ENCODE measurements at regions not wholly inside any gene's neighbourhood (a gene's known extent, or its start where the extent isn't known, plus 50 kb on each side); places are given as distances from the start of the nearest gene placed in this dataset.

- no peaks in the 10 kb centered on the region for H3K4me1 ChIP-seq (ENCODE audit: control insufficient read depth in 2 of 2, insufficient read depth in 1 of 2, low read depth in 1 of 2, low read length in 2 of 2)
- H3K23ac ChIP-seq (ENCODE audit: low read depth, low read length, poor library complexity): no peak overlapping the region
- no peak overlapping the region for H2BK5ac ChIP-seq (ENCODE audit: low read length)
- no peak overlapping the region for H3K18ac ChIP-seq (ENCODE audit: low read length)
- no peak for DNase-seq (ENCODE audit: low spot score)
- H2BK12ac ChIP-seq (ENCODE audit: low read length): no peak overlapping the region
- H2BK15ac ChIP-seq (ENCODE audit: low read length): no peak overlapping the region
- no peak overlapping the region for H2AFZ ChIP-seq (ENCODE audit: low read length)
- no peak overlapping the region for H3K14ac ChIP-seq (ENCODE audit: low read length)
- H3K4me3 ChIP-seq (ENCODE audit: low read length in 2 of 2): no peak overlapping the region
- no peak overlapping the region for H3K4me2 ChIP-seq (ENCODE audit: insufficient read depth, low read length, poor library complexity, severe bottlenecking)
- no peak overlapping the region for H3K4ac ChIP-seq (ENCODE audit: low read length)
- no peak overlapping the region for H2AK5ac ChIP-seq (ENCODE audit: low read depth, low read length)
- no peaks in the 10 kb centered on the region for H3K36me3 ChIP-seq (replicated peaks in 1 of 2; ENCODE audit: control insufficient read depth in 2 of 2, insufficient read depth in 2 of 2, low read length in 2 of 2)
- no peak overlapping the region for H3K27ac ChIP-seq (replicated peaks; ENCODE audit: low read length)
- H3K9me3 ChIP-seq (replicated peaks in 1 of 2; ENCODE audit: control insufficient read depth in 2 of 2, insufficient read depth in 1 of 2, low read depth in 1 of 2, low read length in 2 of 2): no peaks in the 10 kb centered on the region
- H3K79me1 ChIP-seq (ENCODE audit: low read depth, low read length): no peaks in the 10 kb centered on the region
- no peaks in the 10 kb centered on the region for H3K27me3 ChIP-seq (ENCODE audit: control insufficient read depth in 3 of 3, insufficient read depth in 3 of 3, low read depth in 1 of 3, low read length in 3 of 3)
- WGBS, 2 donors (ENCODE audit: extremely low coverage in 2 of 2, insufficient read length in 2 of 2, insufficient replicate concordance in 1 of 2): no CpG with 5 or more reads among the region's 5 CpGs
- no peak overlapping the region for H4K91ac ChIP-seq (ENCODE audit: low read depth, low read length, poor library complexity)
- H2BK120ac ChIP-seq (ENCODE audit: low read depth, low read length): no peak overlapping the region
- H4K8ac ChIP-seq (ENCODE audit: low read depth, low read length): no peak overlapping the region
- H3K9ac ChIP-seq (ENCODE audit: low read depth, low read length, poor library complexity): no peak overlapping the region
Observed at GRCh38 chr15:97425596-97425995, 534.9 kb upstream of the ARRDC4 start.

GRCh38 chr15:97443101-97443500, 517.4 kb upstream of the ARRDC4 start:
- Histone ChIP-seq H2BK5ac (ENCODE audit: low read length) (no peak overlapping the region), H3K4me3 (ENCODE audit: low read length in 2 of 2) (no peak overlapping the region), H3K36me3 (replicated peaks in 1 of 2; ENCODE audit: control insufficient read depth in 2 of 2, insufficient read depth in 2 of 2, low read length in 2 of 2) (no peaks in the 10 kb centered on the region), H3K4me1 (ENCODE audit: control insufficient read depth in 2 of 2, insufficient read depth in 1 of 2, low read depth in 1 of 2, low read length in 2 of 2) (no peaks in the 10 kb centered on the region), H2AFZ (ENCODE audit: low read length) (no peak overlapping the region), H3K27ac (replicated peaks; ENCODE audit: low read length) (no peak overlapping the region), H2AK5ac (ENCODE audit: low read depth, low read length) (no peak overlapping the region), H2BK15ac (ENCODE audit: low read length) (no peak overlapping the region), H3K79me1 (ENCODE audit: low read depth, low read length) (no peaks in the 10 kb centered on the region), H4K8ac (ENCODE audit: low read depth, low read length) (no peak overlapping the region), H3K14ac (ENCODE audit: low read length) (no peak overlapping the region), H2BK120ac (ENCODE audit: low read depth, low read length) (no peak overlapping the region), H3K18ac (ENCODE audit: low read length) (no peak overlapping the region), H3K9ac (ENCODE audit: low read depth, low read length, poor library complexity) (no peak overlapping the region), H4K91ac (ENCODE audit: low read depth, low read length, poor library complexity) (no peak overlapping the region), H3K4me2 (ENCODE audit: insufficient read depth, low read length, poor library complexity, severe bottlenecking) (no peak overlapping the region), H2BK12ac (ENCODE audit: low read length) (no peak overlapping the region), H3K4ac (ENCODE audit: low read length) (no peak overlapping the region), H3K9me3 (replicated peaks in 1 of 2; ENCODE audit: control insufficient read depth in 2 of 2, insufficient read depth in 1 of 2, low read depth in 1 of 2, low read length in 2 of 2) (no peaks in the 10 kb centered on the region), H3K23ac (ENCODE audit: low read depth, low read length, poor library complexity) (no peak overlapping the region), H3K27me3 (ENCODE audit: control insufficient read depth in 3 of 3, insufficient read depth in 3 of 3, low read depth in 1 of 3, low read length in 3 of 3) (no peaks in the 10 kb centered on the region)
- DNase-seq (ENCODE audit: low spot score): no peak
- no CpG with 5 or more reads among the region's 1 CpG for WGBS, 2 donors (ENCODE audit: extremely low coverage in 2 of 2, insufficient read length in 2 of 2, insufficient replicate concordance in 1 of 2)

GRCh38 chr15:97446138-97446537, 514.4 kb upstream of the ARRDC4 start:
- Histone ChIP-seq H3K27ac (replicated peaks; ENCODE audit: low read length) (no peak overlapping the region), H3K79me1 (ENCODE audit: low read depth, low read length) (no peaks in the 10 kb centered on the region), H3K9me3 (replicated peaks in 1 of 2; ENCODE audit: control insufficient read depth in 2 of 2, insufficient read depth in 1 of 2, low read depth in 1 of 2, low read length in 2 of 2) (no peaks in the 10 kb centered on the region), H2BK15ac (ENCODE audit: low read length) (no peak overlapping the region), H3K9ac (ENCODE audit: low read depth, low read length, poor library complexity) (no peak overlapping the region), H3K27me3 (ENCODE audit: control insufficient read depth in 3 of 3, insufficient read depth in 3 of 3, low read depth in 1 of 3, low read length in 3 of 3) (no peaks in the 10 kb centered on the region), H3K4me1 (ENCODE audit: control insufficient read depth in 2 of 2, insufficient read depth in 1 of 2, low read depth in 1 of 2, low read length in 2 of 2) (no peaks in the 10 kb centered on the region), H2BK12ac (ENCODE audit: low read length) (no peak overlapping the region), H3K14ac (ENCODE audit: low read length) (no peak overlapping the region), H3K4ac (ENCODE audit: low read length) (no peak overlapping the region), H3K4me2 (ENCODE audit: insufficient read depth, low read length, poor library complexity, severe bottlenecking) (no peak overlapping the region), H4K8ac (ENCODE audit: low read depth, low read length) (no peak overlapping the region), H2BK120ac (ENCODE audit: low read depth, low read length) (no peak overlapping the region), H3K18ac (ENCODE audit: low read length) (no peak overlapping the region), H3K23ac (ENCODE audit: low read depth, low read length, poor library complexity) (no peak overlapping the region), H3K4me3 (ENCODE audit: low read length in 2 of 2) (no peak overlapping the region), H2BK5ac (ENCODE audit: low read length) (no peak overlapping the region), H2AK5ac (ENCODE audit: low read depth, low read length) (no peak overlapping the region), H4K91ac (ENCODE audit: low read depth, low read length, poor library complexity) (no peak overlapping the region), H2AFZ (ENCODE audit: low read length) (no peak overlapping the region), H3K36me3 (replicated peaks in 1 of 2; ENCODE audit: control insufficient read depth in 2 of 2, insufficient read depth in 2 of 2, low read length in 2 of 2) (no peaks in the 10 kb centered on the region)
- no CpG with 5 or more reads among the region's 3 CpGs for WGBS, 2 donors (ENCODE audit: extremely low coverage in 2 of 2, insufficient read length in 2 of 2, insufficient replicate concordance in 1 of 2)
- no peak for DNase-seq (ENCODE audit: low spot score)

GRCh38 chr15:97456521-97457202, 503.8 kb upstream of the ARRDC4 start:
- no peaks in the 10 kb centered on the region for H3K27me3 ChIP-seq (ENCODE audit: control insufficient read depth in 3 of 3, insufficient read depth in 3 of 3, low read depth in 1 of 3, low read length in 3 of 3)
- no peaks in the 10 kb centered on the region for H3K79me1 ChIP-seq (ENCODE audit: low read depth, low read length)
- H3K4me2 ChIP-seq (ENCODE audit: insufficient read depth, low read length, poor library complexity, severe bottlenecking): no peak overlapping the region
- no peak overlapping the region for H3K4me3 ChIP-seq (ENCODE audit: low read length in 2 of 2)
- H2BK12ac ChIP-seq (ENCODE audit: low read length): no peak overlapping the region
- no peak overlapping the region for H3K14ac ChIP-seq (ENCODE audit: low read length)
- no peak overlapping the region for H2BK120ac ChIP-seq (ENCODE audit: low read depth, low read length)
- no peak overlapping the region for H3K27ac ChIP-seq (replicated peaks; ENCODE audit: low read length)
- no peak for DNase-seq (ENCODE audit: low spot score)
- H3K36me3 ChIP-seq (replicated peaks in 1 of 2; ENCODE audit: control insufficient read depth in 2 of 2, insufficient read depth in 2 of 2, low read length in 2 of 2): no peaks in the 10 kb centered on the region
- no CpG with 5 or more reads among the region's 7 CpGs for WGBS, 2 donors (ENCODE audit: extremely low coverage in 2 of 2, insufficient read length in 2 of 2, insufficient replicate concordance in 1 of 2)
- no peak overlapping the region for H2AFZ ChIP-seq (ENCODE audit: low read length)
- no peak overlapping the region for H2AK5ac ChIP-seq (ENCODE audit: low read depth, low read length)
- no peak overlapping the region for H4K91ac ChIP-seq (ENCODE audit: low read depth, low read length, poor library complexity)
- H2BK15ac ChIP-seq (ENCODE audit: low read length): no peak overlapping the region
- H3K9me3 ChIP-seq (replicated peaks in 1 of 2; ENCODE audit: control insufficient read depth in 2 of 2, insufficient read depth in 1 of 2, low read depth in 1 of 2, low read length in 2 of 2): no peaks in the 10 kb centered on the region
- H3K4me1 ChIP-seq (ENCODE audit: control insufficient read depth in 2 of 2, insufficient read depth in 1 of 2, low read depth in 1 of 2, low read length in 2 of 2): no peaks in the 10 kb centered on the region
- H3K9ac ChIP-seq (ENCODE audit: low read depth, low read length, poor library complexity): no peak overlapping the region
- H4K8ac ChIP-seq (ENCODE audit: low read depth, low read length): no peak overlapping the region
- H3K4ac ChIP-seq (ENCODE audit: low read length): no peak overlapping the region
- H3K23ac ChIP-seq (ENCODE audit: low read depth, low read length, poor library complexity): no peak overlapping the region
- H3K18ac ChIP-seq (ENCODE audit: low read length): no peak overlapping the region
- no peak overlapping the region for H2BK5ac ChIP-seq (ENCODE audit: low read length)
